Fibroblast of skin of left quadriceps (primary cell): ENCODE measurements at regions not wholly inside any gene's neighbourhood (a gene's known extent, or its start where the extent isn't known, plus 50 kb on each side); places are given as distances from the start of the nearest gene placed in this dataset.

ENCODE experiments used
- DNase-seq, 2 experiments: peaks; one replicate each; pipeline ENCODE4 v3.0.0-alpha.2; 2013; ENCODE audit warnings: low read depth in 2 of 2

GRCh38 chr9:86731511-86732063, 215.7 kb downstream of the GAS1 start:
- peak; percentile 51 to 52 for DNase-seq

GRCh38 chr9:86730163-86730928, 217.0 kb downstream of the GAS1 start:
- no peak for DNase-seq

- DNase-seq: no peak
Observed at GRCh38 chr9:86724529-86724928, 222.8 kb downstream of the GAS1 start.

- no peak for DNase-seq
Observed at GRCh38 chr9:86723346-86723745, 224.0 kb downstream of the GAS1 start.

- no peak for DNase-seq
Observed at GRCh38 chr9:86722706-86723075, 224.6 kb downstream of the GAS1 start.

GRCh38 chr9:86721843-86722705, 225.2 kb downstream of the GAS1 start:
- DNase-seq: peak; percentile 97

- peak in 1 of 2 experiments; percentile 44 for DNase-seq
Observed at GRCh38 chr9:86721226-86721781, 226.0 kb downstream of the GAS1 start.

GRCh38 chr9:86720639-86721225, 226.6 kb downstream of the GAS1 start:
- no peak for DNase-seq

- DNase-seq: no peak
Observed at GRCh38 chr9:86718388-86719049, 228.8 kb downstream of the GAS1 start.

GRCh38 chr9:86716326-86716922, 230.9 kb downstream of the GAS1 start:
- no peak for DNase-seq

- DNase-seq: peak; percentile 74 to 77
Observed at GRCh38 chr9:86714999-86715398, 232.3 kb downstream of the GAS1 start.

- peak; percentile 78 to 80 for DNase-seq
Observed at GRCh38 chr9:86713970-86714369, 233.3 kb downstream of the GAS1 start.

- peak; percentile 58 to 65 for DNase-seq
Observed at GRCh38 chr9:86713470-86713869, 233.8 kb downstream of the GAS1 start.

GRCh38 chr9:86708918-86709835, 238.1 kb downstream of the GAS1 start:
- DNase-seq: no peak

GRCh38 chr9:86707932-86708510, 239.3 kb downstream of the GAS1 start:
- no peak for DNase-seq

GRCh38 chr9:86706391-86706790, 240.9 kb downstream of the GAS1 start:
- DNase-seq: no peak

GRCh38 chr9:86705490-86705889, 241.8 kb downstream of the GAS1 start:
- peak in 1 of 2 experiments; percentile 47 for DNase-seq

- DNase-seq: no peak
Observed at GRCh38 chr9:86703346-86703745, 244.0 kb downstream of the GAS1 start.

- DNase-seq: peak in 1 of 2 experiments; percentile 66
Observed at GRCh38 chr9:86700629-86701028, 246.7 kb downstream of the GAS1 start.
